Thoracic aorta (tissue), 2 donors: ENCODE measurements at regions not wholly inside any gene's neighbourhood (a gene's known extent, or its start where the extent isn't known, plus 50 kb on each side); places are given as distances from the start of the nearest gene placed in this dataset.

Experiments used
- ATAC-seq: fragments of 150-250 bp; one replicate; pipeline ENCODE4 v1.8.0; 2017; ENCODE audit warnings: low read depth; ENCODE audit not compliant: insufficient number of reproducible peaks, low FRiP score
- DNase-seq: peaks from one replicate; pipeline ENCODE4 v3.0.0-alpha.2; 2020; ENCODE audit warnings: low spot score
- H3K27ac ChIP-seq, 2 donors: fragments of 200-600 bp; sonication (generic); 1 replicate in 1 of 2; 2 replicates in 1 of 2; pipeline ENCODE4 v1.5.1; 2016; ENCODE audit warnings: mild to moderate bottlenecking in 2 of 2, moderate library complexity in 2 of 2
- H3K27me3 ChIP-seq: fragments of 200-600 bp; sonication (generic); replicated peaks from 2 replicates; pipeline ENCODE4 v1.6.0; 2016; ENCODE audit warnings: mild to moderate bottlenecking; ENCODE audit not compliant: insufficient read depth
- H3K36me3 ChIP-seq: fragments of 200-600 bp; sonication (generic); one replicate; pipeline ENCODE4 v1.5.1; 2016
- H3K4me1 ChIP-seq, 2 donors: fragments of 200-600 bp; sonication (generic); 1 replicate in 1 of 2; 2 replicates in 1 of 2; pipeline versions ENCODE4 v1.5.1 to v1.6.0; 2016; ENCODE audit warnings: low read depth in 2 of 2, mild to moderate bottlenecking in 1 of 2; ENCODE audit not compliant: control insufficient read depth in 1 of 2
- H3K4me3 ChIP-seq: fragments of 200-600 bp; sonication (generic); 2 replicates; pipeline ENCODE4 v1.5.1; 2016; ENCODE audit warnings: mild to moderate bottlenecking
- H3K9me3 ChIP-seq: fragments of 200-600 bp; sonication (generic); 2 replicates; pipeline ENCODE4 v1.5.1; 2016
- TF ChIP-seq, protein P1 (sequence below): fragments of 200-600 bp; sonication (generic); IDR thresholded peaks from one replicate; pipeline ENCODE4 v1.5.1; 2019; ENCODE audit warnings: antibody characterized with exemption

DNA sequence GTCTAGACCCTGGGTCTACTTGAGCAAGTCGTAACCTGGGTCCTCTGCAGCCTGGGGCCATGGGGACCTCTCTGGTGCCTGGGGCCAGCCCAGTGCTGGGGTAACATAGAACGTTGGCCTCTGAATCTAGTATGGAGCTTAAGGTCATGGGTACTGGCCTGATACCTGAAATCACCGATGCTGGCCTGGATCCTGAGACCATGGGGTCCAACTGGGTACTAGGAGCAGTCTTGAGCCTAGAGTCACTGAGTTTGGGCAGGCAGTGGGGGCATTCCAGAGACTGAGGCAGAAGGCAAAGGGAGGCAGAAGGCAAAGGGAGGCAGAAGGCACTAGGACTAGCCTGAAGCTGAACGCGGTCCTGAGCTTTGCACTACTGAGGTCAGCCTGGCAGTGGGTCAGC, 1121.1 kb upstream of the PRR20A start:
- DNase-seq (no peak), ATAC-seq (no peak)
- no peaks in the 10 kb centered on the region for H3K4me1 ChIP-seq
- TF ChIP-seq, protein P1, sequence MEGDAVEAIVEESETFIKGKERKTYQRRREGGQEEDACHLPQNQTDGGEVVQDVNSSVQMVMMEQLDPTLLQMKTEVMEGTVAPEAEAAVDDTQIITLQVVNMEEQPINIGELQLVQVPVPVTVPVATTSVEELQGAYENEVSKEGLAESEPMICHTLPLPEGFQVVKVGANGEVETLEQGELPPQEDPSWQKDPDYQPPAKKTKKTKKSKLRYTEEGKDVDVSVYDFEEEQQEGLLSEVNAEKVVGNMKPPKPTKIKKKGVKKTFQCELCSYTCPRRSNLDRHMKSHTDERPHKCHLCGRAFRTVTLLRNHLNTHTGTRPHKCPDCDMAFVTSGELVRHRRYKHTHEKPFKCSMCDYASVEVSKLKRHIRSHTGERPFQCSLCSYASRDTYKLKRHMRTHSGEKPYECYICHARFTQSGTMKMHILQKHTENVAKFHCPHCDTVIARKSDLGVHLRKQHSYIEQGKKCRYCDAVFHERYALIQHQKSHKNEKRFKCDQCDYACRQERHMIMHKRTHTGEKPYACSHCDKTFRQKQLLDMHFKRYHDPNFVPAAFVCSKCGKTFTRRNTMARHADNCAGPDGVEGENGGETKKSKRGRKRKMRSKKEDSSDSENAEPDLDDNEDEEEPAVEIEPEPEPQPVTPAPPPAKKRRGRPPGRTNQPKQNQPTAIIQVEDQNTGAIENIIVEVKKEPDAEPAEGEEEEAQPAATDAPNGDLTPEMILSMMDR: no peak
- no peak overlapping the region for H3K27ac ChIP-seq
- no peaks in the 10 kb centered on the region for H3K36me3 ChIP-seq
- no peaks in the 10 kb centered on the region for H3K27me3 ChIP-seq
- no peaks in the 10 kb centered on the region for H3K9me3 ChIP-seq
- H3K4me3 ChIP-seq: no peak overlapping the region

DNA sequence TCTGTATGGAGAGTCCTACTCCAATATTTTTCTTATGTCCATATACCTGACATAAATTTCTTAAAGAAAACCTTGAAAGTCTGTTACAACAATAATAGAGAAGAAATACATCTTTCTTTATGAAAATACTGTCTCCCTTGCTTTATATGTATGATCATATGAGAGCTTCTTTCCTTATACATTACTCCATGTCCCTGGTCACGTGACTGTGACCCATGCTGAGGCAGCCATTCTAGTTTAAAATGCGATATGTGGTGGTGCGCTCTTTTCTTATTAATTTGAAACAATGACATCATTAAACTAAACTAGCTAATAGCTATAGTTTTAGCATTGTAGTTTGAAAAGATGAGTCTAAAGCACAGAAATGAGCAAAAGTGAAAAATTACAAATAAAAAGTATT, 1120.3 kb upstream of the PRR20A start:
- TF ChIP-seq, protein P1: no peak
- H3K27ac ChIP-seq: no peak overlapping the region
- no peaks in the 10 kb centered on the region for H3K27me3 ChIP-seq
- no peaks in the 10 kb centered on the region for H3K9me3 ChIP-seq
- no peaks in the 10 kb centered on the region for H3K4me1 ChIP-seq
- ATAC-seq: no peak
- no peak for DNase-seq
- no peak overlapping the region for H3K4me3 ChIP-seq
- H3K36me3 ChIP-seq: no peaks in the 10 kb centered on the region

DNA sequence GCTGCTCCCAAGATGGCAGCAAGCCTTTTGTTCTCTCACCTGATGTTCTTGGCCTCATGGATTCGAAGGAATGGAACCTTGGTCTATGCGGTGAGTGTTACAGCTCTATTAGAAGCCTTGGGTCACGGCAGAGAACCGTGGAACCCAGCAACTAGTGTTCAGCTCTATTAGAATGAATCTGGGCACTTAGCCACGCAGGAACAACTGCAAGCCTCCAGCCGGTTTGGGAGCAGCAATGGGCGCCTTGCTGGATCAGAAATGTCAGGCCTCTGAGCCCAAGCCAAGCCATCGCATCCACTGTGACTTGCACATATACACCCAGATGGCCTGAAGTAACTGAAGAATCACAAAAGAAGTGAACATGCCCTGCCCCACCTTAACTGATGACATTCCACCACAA, 1100.7 kb upstream of the PRR20A start:
- TF ChIP-seq, protein P1: no peak
- ATAC-seq: no peak
- Histone ChIP-seq H3K9me3 (no peaks in the 10 kb centered on the region), H3K36me3 (no peaks in the 10 kb centered on the region), H3K27me3 (no peaks in the 10 kb centered on the region), H3K27ac (no peak overlapping the region), H3K4me1 (no peaks in the 10 kb centered on the region), H3K4me3 (no peak overlapping the region)
- DNase-seq: no peak

DNA sequence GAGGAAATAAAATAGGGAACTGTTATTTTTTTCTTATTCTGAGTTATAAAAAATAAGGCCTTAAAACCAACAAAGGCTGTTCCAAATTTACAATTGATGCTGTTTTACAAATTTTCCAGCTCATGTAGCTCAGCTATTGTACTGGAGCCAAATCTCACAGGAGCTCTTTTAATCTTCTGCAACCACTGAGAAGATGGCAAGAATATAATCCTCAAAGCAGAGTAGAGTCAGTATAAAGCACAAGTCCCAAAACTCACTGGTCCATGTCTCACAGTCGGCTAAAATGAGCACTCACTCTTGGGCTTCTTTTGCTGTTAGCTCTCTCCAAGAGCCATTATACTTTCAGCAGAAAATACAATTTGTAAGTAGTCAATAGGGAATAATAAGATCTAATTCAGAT, 1074.4 kb upstream of the PRR20A start:
- Histone ChIP-seq H3K27ac (no peak overlapping the region), H3K4me3 (no peak overlapping the region), H3K9me3 (no peaks in the 10 kb centered on the region), H3K27me3 (no peaks in the 10 kb centered on the region), H3K4me1 (no peaks in the 10 kb centered on the region), H3K36me3 (no peaks in the 10 kb centered on the region)
- no peak for ATAC-seq
- TF ChIP-seq, protein P1: no peak
- DNase-seq: no peak

DNA sequence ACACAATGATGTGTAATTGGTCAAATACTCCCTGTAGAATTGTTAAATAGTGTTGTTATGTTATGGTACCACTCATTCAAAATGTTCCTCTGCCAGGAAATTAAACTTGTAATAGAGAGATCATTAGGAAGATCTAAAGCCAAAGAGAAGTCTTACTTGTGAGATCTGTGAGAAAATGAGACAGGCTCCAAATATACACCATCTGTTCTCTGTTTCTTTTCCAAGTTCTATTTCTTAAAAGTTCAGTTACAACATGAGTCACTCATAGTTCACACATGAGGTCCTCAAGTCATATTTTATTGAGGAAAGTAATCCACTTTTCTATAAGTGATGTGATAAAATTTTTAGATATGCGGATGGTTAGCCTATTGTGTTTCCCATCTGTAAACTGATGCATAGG, 1038.1 kb upstream of the PRR20A start:
- Histone ChIP-seq H3K36me3 (no peaks in the 10 kb centered on the region), H3K9me3 (no peaks in the 10 kb centered on the region), H3K4me1 (no peaks in the 10 kb centered on the region), H3K27me3 (no peaks in the 10 kb centered on the region), H3K4me3 (no peak overlapping the region), H3K27ac (no peak overlapping the region)
- DNase-seq (no peak), ATAC-seq (no peak)
- TF ChIP-seq, protein P1: no peak
